ENCODE measurements at regions not wholly inside any gene's neighbourhood (a gene's known extent, or its start where the extent isn't known, plus 50 kb on each side); places are given as distances from the start of the nearest gene placed in this dataset.

- ATAC-seq (ENCODE audit: poor library complexity) (no peak), DNase-seq (no peak)
- Mint-ChIP-seq H3K4me3 (no peak overlapping the region), H3K36me3 (ENCODE audit: low read depth) (no peaks in the 10 kb centered on the region), H3K4me1 (ENCODE audit: low read depth) (no peaks in the 10 kb centered on the region), H3K9me3 (no peaks in the 10 kb centered on the region), H3K27me3 (peaks cover 22% of the 10 kb centered on the region), H3K27ac (no peak overlapping the region)
- Histone ChIP-seq H3K4me1 (ENCODE audit: insufficient read depth, low read length) (no peaks in the 10 kb centered on the region), H3K4me3 (ENCODE audit: low read length) (no peak overlapping the region), H3K36me3 (ENCODE audit: insufficient read depth, low read length) (no peaks in the 10 kb centered on the region), H3K27me3 (ENCODE audit: control insufficient read depth in 1 of 2, insufficient read depth in 2 of 2, low read length in 2 of 2) (peaks cover 0 to 6% of the 10 kb centered on the region in 2 experiments), H3K27ac (ENCODE audit: low read depth in 1 of 2, low read length in 2 of 2) (no peak overlapping the region), H3K9me3 (ENCODE audit: control insufficient read depth in 1 of 2, insufficient read depth in 1 of 2, low read length in 2 of 2) (no peaks in the 10 kb centered on the region)
- CTCF ChIA-PET = no interaction called here
- POLR2A ChIA-PET = no interaction called here
- TF ChIP-seq, protein P1, sequence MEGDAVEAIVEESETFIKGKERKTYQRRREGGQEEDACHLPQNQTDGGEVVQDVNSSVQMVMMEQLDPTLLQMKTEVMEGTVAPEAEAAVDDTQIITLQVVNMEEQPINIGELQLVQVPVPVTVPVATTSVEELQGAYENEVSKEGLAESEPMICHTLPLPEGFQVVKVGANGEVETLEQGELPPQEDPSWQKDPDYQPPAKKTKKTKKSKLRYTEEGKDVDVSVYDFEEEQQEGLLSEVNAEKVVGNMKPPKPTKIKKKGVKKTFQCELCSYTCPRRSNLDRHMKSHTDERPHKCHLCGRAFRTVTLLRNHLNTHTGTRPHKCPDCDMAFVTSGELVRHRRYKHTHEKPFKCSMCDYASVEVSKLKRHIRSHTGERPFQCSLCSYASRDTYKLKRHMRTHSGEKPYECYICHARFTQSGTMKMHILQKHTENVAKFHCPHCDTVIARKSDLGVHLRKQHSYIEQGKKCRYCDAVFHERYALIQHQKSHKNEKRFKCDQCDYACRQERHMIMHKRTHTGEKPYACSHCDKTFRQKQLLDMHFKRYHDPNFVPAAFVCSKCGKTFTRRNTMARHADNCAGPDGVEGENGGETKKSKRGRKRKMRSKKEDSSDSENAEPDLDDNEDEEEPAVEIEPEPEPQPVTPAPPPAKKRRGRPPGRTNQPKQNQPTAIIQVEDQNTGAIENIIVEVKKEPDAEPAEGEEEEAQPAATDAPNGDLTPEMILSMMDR (IDR thresholded peaks at IDR 0.05) = no peak
- intact Hi-C loops (cut with DNase I, micrococcal nuclease) = no loop called here
Observed at GRCh38 chr2:226578373-226578772, 221.2 kb downstream of the IRS1 start.

GRCh38 chr2:226575928-226576327, 223.7 kb downstream of the IRS1 start:
- no peak for ATAC-seq (ENCODE audit: poor library complexity)
- peaks cover 9% of the 10 kb centered on the region for H3K27me3 Mint-ChIP-seq
- Histone ChIP-seq H3K36me3 (ENCODE audit: insufficient read depth, low read length) (no peaks in the 10 kb centered on the region), H3K4me1 (ENCODE audit: insufficient read depth, low read length) (no peaks in the 10 kb centered on the region), H3K27me3 (ENCODE audit: control insufficient read depth in 1 of 2, insufficient read depth in 2 of 2, low read length in 2 of 2) (no peaks in the 10 kb centered on the region), H3K4me3 (ENCODE audit: low read length) (no peak overlapping the region), H3K27ac (ENCODE audit: low read depth in 1 of 2, low read length in 2 of 2) (no peak overlapping the region), H3K9me3 (ENCODE audit: control insufficient read depth in 1 of 2, insufficient read depth in 1 of 2, low read length in 2 of 2) (no peaks in the 10 kb centered on the region)
- no peaks in the 10 kb centered on the region for H3K4me1 Mint-ChIP-seq (ENCODE audit: low read depth)
- no peak overlapping the region for H3K4me3 Mint-ChIP-seq
- CTCF ChIA-PET = no interaction called here
- no peak for DNase-seq
- H3K9me3 Mint-ChIP-seq = no peaks in the 10 kb centered on the region
- intact Hi-C loops (cut with DNase I, micrococcal nuclease) = no loop called here
- TF ChIP-seq, protein P1 (IDR thresholded peaks at IDR 0.05) = no peak
- no peak overlapping the region for H3K27ac Mint-ChIP-seq
- H3K36me3 Mint-ChIP-seq (ENCODE audit: low read depth) = no peaks in the 10 kb centered on the region
- POLR2A ChIA-PET = no interaction called here

DNA sequence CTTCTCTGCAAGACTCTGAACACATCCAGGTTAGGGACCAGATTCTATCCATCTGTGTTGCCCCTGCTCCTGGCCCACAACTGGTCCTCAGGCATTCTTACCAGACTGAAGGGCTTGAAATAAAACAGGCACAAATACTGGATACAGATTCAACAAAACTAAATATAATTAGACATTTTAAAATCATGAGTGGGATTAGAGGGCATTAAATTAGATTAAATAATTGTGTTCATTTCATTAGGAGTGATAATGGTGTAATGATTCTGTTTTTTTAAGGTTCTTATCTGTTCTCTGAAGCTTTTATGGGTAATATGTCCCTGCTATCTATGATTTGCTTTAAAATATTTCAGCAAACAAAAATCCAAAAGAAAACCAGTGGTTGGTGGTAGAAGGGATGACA, 226.5 kb downstream of the IRS1 start:
- ATAC-seq (ENCODE audit: poor library complexity) (no peak), DNase-seq (no peak)
- Histone ChIP-seq H3K9me3 (ENCODE audit: control insufficient read depth in 1 of 2, insufficient read depth in 1 of 2, low read length in 2 of 2) (no peaks in the 10 kb centered on the region), H3K4me3 (ENCODE audit: low read length) (no peak overlapping the region), H3K4me1 (ENCODE audit: insufficient read depth, low read length) (no peaks in the 10 kb centered on the region), H3K27me3 (ENCODE audit: control insufficient read depth in 1 of 2, insufficient read depth in 2 of 2, low read length in 2 of 2) (peaks cover 0 to 5% of the 10 kb centered on the region in 2 experiments), H3K27ac (ENCODE audit: low read depth in 1 of 2, low read length in 2 of 2) (no peak overlapping the region), H3K36me3 (ENCODE audit: insufficient read depth, low read length) (no peaks in the 10 kb centered on the region)
- CTCF ChIA-PET = no interaction called here
- no peaks in the 10 kb centered on the region for H3K4me1 Mint-ChIP-seq (ENCODE audit: low read depth)
- TF ChIP-seq, protein P1 (IDR thresholded peaks at IDR 0.05) = no peak
- H3K4me3 Mint-ChIP-seq = no peak overlapping the region
- intact Hi-C loops (cut with DNase I, micrococcal nuclease) = no loop called here
- H3K27ac Mint-ChIP-seq = no peak overlapping the region
- POLR2A ChIA-PET = interaction anchor here (0.8 kb wide), 1 partner anchor 229 kb away, joined by 3 read pairs; no protein-coding TSS in a partner anchor
- peaks cover 12% of the 10 kb centered on the region for H3K27me3 Mint-ChIP-seq
- H3K36me3 Mint-ChIP-seq (ENCODE audit: low read depth) = no peaks in the 10 kb centered on the region
- H3K9me3 Mint-ChIP-seq = no peaks in the 10 kb centered on the region
